HepG2 (cell line): ENCODE measurements at regions not wholly inside any gene's neighbourhood (a gene's known extent, or its start where the extent isn't known, plus 50 kb on each side); places are given as distances from the start of the nearest gene placed in this dataset.
A peak's percentile ranks its signal among the peaks of the same experiment; 100 is the strongest.

Experiments
- CEBPG ChIP-seq: IDR thresholded peaks from 2 replicates; pipeline ENCODE4 v1.6.1; 2016
- FOXJ3 ChIP-seq: sonication (generic); formaldehyde crosslinking; IDR thresholded peaks from 2 replicates; pipeline ENCODE4 v1.4.0; 2020; ENCODE audit warnings: missing genetic modification reagents, mild to moderate bottlenecking, borderline replicate concordance
- HINFP ChIP-seq: sonication (generic); formaldehyde crosslinking; IDR thresholded peaks from 2 replicates; pipeline ENCODE4 v1.4.0; 2020; ENCODE audit warnings: low read depth, mild to moderate bottlenecking, missing genetic modification reagents
- HNRNPUL1 ChIP-seq: fragments of 200-400 bp; formaldehyde crosslinking; IDR thresholded peaks from 2 replicates; pipeline ENCODE4 v1.6.1; 2017; ENCODE audit warnings: low read depth, mild to moderate bottlenecking, low read length, moderate library complexity
- KIAA2018 ChIP-seq: sonication (generic); formaldehyde crosslinking; IDR thresholded peaks from 2 replicates; pipeline ENCODE4 v1.5.0; 2020; ENCODE audit warnings: mild to moderate bottlenecking, missing genetic modification reagents, borderline replicate concordance
- KMT2B ChIP-seq: IDR thresholded peaks from 2 replicates; pipeline ENCODE4 v1.6.1; 2016; ENCODE audit warnings: missing genetic modification reagents, missing compliant biosample characterization
- MAZ ChIP-seq, 2 experiments: sonication (generic) in 1 of 2; formaldehyde crosslinking in 1 of 2; IDR thresholded peaks; 2 replicates each; pipeline versions ENCODE4 v1.5.0 to v1.6.1; 2012 to 2020; ENCODE audit warnings: low read depth in 2 of 2, mild to moderate bottlenecking in 2 of 2, borderline replicate concordance in 1 of 2, improper control_type of control experiment in 1 of 2, low read length in 1 of 2, missing genetic modification reagents in 1 of 2, moderate library complexity in 1 of 2
- POLR2G ChIP-seq: fragments of 200-400 bp; formaldehyde crosslinking; IDR thresholded peaks from 2 replicates; pipeline ENCODE4 v1.6.1; 2018; ENCODE audit warnings: mild to moderate bottlenecking, low read depth, low read length, moderate library complexity
- ZBED4 ChIP-seq: sonication (generic); formaldehyde crosslinking; IDR thresholded peaks from 2 replicates; pipeline ENCODE4 v1.4.0; 2020; ENCODE audit warnings: missing genetic modification reagents, borderline replicate concordance
- ZNF441 ChIP-seq: sonication (generic); formaldehyde crosslinking; IDR thresholded peaks from 2 replicates; pipeline ENCODE4 v1.7.0; 2021; ENCODE audit warnings: missing genetic modification reagents, borderline replicate concordance

GRCh38 chrX:109858602-109859341, 125.7 kb upstream of the ACSL4 start (continued):
- peak; percentile 56; the same call in 1 of the 2 replicates for TF ChIP-seq FOXJ3 (CRISPR knock-in tag)
- no peak for TF ChIP-seq HNRNPUL1
- TF ChIP-seq ZBED4 (CRISPR knock-in tag), result peak; percentile 72; the same call in 1 of the 2 replicates
- no peak for TF ChIP-seq MAZ (IDR thresholded peaks at IDR 0.05; ENCODE audit: borderline replicate concordance, low read depth, low read length)
- TF ChIP-seq MAZ (CRISPR knock-in tag; IDR thresholded peaks at IDR 0.05; ENCODE audit: low read depth), result no peak
- no peak for TF ChIP-seq ZNF441
- no peak for TF ChIP-seq KIAA2018 (CRISPR knock-in tag)
- no peak for TF ChIP-seq KMT2B (CRISPR knock-in tag)
- TF ChIP-seq CEBPG (CRISPR knock-in tag), result peak; percentile 56; the same call in 1 of the 2 replicates
- TF ChIP-seq HINFP (CRISPR knock-in tag), result no peak
- TF ChIP-seq POLR2G, result no peak
